ENCODE measurements at regions not wholly inside any gene's neighbourhood (a gene's known extent, or its start where the extent isn't known, plus 50 kb on each side); places are given as distances from the start of the nearest gene placed in this dataset.
"Not testable (repeated sequence)": the region's sequence is repeated elsewhere in the genome, so short reads cannot be mapped to it uniquely, and the experiment has no call there.

DNA sequence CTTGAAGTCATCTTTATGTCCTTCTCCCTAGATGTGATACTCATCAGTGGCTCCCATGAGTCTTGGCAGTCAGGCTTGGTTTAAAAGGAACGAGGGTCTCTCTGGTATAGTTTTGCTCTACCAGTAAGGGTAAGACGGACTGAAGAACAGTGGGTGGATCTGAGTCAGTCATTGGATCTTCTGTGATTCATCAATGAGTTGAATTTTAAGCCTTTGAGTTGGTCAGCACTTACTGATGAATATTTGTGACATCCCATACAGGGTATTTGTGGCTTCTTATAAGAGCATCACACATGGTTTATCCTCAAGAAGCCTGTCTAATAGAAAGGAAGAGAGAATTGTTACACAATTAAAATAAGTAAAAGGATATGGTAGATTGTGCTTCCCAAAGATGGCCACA lies 87.3 kb upstream of the NAMPT start:
- peak; percentile 44 to 51 for ATAC-seq

DNA sequence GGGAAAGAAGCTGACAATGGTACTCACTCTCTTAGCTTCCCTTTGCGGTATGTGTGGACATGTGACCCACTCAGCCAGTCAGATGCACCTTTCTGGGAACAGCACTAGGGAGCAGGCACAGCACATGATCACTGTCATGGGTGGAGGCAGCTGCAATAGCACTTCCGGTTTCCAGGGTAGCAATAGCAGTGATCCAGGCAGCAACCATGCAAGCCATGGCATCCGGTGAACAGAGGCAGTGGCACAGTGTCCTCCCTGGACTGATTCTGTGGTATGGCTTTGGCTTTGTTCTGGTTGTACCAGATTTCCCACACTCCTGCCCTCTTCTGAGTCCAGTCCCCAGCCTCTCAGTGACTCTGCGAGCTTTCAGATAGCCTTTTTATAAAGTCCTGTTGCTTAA lies 86.8 kb upstream of the NAMPT start:
- ATAC-seq: no peak

DNA sequence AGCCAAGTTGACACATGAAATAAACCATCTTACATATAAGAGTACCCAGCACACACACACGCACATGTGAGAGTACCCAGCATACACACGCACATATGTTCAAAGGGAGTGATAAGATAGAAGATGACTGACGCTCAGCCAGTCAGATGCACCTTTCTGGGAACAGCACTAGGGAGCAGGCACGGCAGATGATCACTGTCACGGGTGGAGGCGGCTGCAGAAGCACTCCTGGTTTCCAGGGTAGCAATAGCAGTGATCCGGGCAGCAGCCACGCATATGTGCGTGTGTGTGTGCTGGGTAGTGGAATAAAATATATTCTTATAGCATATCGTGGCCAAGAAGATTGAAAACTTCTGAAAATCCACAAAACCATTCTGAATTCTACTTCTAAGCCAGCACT lies 85.8 kb upstream of the NAMPT start:
- ATAC-seq: no peak

DNA sequence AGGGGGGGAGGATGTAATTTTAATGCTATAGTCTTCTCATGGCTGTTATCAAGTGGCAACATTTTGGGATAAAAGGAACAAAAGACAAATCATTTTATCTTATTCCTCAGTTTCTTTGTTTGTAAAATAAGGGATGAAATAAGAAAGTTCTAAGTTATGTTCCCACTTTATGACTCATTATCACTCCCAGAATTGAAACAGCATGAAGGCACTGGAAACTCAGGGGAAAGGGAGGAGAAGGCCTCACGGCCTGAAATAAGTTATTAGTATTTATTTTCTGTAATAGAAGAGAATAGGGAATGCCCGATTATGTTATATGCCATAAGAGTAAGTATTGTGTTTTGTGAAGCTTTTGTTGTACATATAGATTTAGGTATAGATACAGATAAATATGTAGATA lies 85.0 kb upstream of the NAMPT start:
- ATAC-seq: no peak

DNA sequence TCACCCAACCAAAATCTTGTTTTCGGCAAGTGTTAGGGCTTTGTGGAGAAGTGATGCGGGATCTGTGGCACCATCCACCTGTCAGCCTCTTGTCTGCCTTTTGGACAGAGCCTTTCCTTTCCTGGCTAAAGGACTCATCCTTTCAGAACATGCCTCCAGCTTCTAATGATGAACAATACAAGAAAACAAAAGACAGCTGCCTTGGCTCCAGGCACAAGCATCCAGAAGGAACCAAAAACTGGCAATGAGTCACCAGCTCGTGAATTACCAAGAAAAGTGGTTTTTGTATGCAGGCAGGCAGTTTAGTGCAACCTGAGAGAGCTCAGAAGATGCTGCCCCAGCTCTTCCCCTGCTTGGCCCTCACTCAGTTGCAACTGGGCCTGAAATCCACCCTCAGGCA lies 84.6 kb upstream of the NAMPT start:
- ATAC-seq: no peak

DNA sequence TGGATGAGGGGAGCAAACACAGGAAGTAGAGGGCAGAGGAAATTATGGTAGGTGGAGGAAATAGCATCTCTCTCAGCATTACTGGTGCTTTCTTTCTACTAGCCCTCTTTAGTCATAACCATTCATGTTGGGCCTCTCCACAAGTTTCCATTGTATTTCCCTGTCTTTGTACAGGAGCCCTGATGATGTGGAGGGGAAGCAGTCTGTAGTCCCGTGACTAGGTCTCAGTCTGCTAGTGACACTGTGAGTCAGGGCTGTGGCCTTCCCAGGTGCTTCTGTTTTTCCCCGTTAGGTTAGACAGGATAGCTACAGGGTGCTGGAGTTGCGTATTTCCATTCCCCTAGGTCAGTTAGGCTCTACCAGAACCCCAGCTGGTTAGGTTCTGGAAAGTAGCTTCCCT lies 82.9 kb upstream of the NAMPT start:
- ATAC-seq: peak; percentile 27 to 30

DNA sequence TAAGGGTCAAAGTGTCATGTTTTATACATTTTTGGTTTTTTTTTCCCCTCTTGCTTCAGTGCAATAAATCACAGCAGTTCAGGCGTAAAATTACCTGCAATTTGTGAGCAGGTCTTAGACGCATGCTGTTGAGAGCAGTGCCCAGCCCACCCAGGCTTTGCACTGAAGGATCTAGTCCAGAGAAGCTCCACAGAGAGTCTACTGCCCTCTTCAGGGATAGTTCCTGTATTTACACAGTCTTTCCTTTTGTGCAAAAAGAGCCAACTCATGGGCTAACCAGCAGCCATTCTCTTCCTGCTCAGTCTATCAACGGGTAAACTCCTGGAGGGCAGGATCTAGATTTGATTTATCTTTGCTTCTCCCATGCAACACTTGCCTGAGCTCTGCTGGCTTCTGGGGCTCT lies 82.2 kb upstream of the NAMPT start:
- ATAC-seq: no peak

DNA sequence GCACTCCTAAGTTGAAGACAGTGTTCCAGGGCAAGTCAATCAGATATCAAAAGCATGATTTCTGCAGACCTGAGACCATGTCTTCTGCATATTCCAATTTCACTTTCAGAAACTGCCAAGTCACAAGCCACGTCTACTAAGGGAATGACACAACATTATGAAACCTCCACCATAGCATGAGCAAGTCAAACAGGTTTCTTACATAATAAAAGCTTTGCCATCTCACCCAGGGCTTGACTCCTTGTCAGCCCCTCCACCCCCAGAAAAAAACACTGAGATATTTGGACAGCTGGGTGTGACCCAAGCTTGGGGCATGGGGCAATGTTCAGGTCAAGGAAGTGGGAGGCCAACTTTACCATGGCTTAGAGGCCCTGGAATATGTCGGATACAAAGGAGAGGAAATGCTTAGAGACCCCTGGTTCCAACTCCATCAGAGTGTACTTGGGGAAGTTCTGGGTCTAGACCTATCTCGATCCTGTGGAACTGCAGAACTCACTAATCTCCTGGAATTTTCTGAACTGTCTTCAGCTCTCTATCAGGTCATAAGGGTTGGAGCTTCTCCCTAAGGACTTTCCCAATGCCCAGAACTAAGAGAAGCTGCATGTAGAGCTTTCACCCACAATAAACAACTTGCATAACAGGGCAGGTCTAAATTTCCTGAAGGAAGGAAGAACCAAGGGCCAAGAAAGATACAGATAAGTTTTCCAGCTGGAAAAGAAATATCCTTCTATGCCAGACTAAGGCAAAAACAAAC lies 80.6 kb upstream of the NAMPT start:
- peak; percentile 93 to 94 for ATAC-seq

DNA sequence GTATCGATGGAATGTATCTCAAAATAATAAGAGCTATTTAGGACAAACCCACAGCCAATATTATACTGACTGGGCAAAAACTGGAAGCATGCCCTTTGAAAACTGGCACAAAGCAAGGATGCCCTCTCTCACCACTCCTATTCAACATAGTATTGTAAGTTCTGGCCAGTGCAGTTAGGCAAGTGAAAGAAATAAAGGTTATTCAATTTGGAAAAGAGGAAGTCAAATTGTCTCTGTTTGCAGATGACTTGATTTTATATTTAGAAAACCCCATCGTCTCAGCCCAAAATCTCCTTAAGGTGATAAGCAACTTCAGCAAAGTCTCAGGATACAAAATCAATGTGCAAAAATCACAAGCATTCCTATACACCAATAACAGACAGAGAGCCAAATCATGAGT lies 77.7 kb upstream of the NAMPT start:
- ATAC-seq: not testable (repeated sequence)

DNA sequence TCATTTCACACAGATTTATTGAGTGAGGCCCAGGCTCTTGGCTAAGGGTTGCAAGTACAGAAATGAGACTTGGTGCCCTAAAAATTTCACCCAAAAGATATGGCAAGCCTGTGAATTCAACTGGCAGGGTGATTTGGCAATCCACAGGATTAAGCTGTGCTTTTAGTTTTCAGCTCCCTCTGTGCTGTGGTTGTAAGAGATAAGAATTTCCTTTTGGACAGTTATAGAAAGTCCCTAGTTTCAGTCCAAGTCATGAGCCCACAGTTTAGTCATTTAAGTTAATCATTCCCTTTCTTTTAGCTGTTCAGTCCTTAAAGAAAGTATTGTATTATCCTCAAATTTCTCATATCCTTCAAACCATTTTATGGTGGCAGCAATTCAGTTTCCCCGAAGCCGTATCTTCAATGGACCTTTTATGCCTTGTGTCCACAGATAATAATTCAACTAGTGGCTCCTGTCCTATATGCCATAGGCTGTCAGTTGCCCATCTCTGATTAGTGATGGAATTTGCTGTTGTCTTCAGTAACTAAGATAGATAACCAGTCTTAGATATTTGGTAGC lies 73.4 kb upstream of the NAMPT start:
- no peak for ATAC-seq

DNA sequence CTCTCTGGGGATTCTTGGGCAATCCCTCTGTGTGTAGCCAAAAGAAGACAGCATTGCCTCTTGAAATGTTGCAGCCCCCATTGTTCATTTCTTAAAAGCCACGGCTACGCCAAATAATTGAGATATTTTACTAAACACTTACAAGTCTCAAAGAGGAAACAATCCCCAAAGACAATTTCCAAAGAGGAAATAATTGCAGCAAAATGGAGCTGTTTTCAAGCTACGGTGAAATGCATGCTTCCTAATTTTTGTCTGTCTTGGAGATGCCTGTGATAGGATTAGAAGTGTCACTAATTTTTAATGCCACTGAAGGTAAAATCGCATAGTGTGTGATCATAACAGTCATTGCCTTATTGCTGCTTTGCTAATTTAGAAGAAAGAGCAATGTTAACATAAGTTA lies 72.9 kb upstream of the NAMPT start:
- no peak for ATAC-seq

DNA sequence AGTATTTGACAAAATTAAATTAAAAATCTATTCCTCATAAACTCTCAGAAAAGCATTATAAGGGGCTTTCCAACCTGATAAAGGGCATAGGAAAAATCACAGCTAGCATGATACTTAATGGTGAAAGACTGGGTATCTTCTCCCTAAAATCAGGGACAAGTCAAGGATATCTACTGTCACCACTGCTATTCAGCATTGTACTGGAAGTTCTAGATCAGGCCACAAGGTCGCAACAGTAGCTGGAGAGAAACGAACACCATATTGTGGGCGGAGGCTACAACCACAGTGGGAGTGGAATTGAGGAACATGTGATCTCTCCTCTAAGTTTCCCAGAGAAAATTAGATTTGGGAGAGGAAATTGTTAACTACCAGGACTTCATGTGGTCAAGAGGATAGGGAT lies 70.0 kb upstream of the NAMPT start:
- ATAC-seq: no peak

DNA sequence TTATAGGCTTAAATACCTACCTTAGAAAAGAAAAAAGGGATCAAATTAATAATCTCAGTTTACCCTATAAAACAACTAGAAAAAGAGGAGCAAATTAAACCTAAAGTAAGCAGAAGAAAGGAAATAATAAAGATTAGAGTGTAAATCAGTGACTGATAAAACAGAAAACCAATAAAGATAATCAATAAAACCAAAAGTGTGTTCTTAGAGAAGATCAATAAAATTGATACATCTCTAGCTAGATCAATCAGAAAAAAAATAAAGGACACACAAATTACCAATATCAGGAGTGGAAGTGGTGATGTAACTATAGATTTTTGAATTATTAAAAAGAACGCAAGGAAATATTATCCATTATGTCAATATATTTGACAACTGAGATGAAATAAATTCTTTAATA lies 69.2 kb upstream of the NAMPT start:
- no peak for ATAC-seq

DNA sequence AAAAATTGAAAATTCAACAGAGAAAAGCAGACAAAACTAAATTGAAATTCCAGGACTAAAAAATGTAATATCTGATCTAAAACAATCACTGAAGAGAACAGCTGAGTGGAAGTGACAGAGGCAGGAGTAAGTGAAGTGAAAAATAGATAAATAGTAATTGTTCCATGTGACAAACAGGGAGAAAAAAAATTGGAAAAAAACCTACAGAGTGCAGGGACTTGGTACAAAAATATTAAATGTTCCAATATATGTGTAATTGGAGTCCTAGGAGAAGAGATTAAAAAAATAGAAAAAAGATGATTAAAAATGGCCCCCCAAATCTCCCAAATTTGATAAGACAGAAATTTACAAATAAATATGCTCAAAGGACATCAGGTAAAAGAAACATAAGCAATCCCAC lies 63.4 kb upstream of the NAMPT start:
- ATAC-seq: no peak

DNA sequence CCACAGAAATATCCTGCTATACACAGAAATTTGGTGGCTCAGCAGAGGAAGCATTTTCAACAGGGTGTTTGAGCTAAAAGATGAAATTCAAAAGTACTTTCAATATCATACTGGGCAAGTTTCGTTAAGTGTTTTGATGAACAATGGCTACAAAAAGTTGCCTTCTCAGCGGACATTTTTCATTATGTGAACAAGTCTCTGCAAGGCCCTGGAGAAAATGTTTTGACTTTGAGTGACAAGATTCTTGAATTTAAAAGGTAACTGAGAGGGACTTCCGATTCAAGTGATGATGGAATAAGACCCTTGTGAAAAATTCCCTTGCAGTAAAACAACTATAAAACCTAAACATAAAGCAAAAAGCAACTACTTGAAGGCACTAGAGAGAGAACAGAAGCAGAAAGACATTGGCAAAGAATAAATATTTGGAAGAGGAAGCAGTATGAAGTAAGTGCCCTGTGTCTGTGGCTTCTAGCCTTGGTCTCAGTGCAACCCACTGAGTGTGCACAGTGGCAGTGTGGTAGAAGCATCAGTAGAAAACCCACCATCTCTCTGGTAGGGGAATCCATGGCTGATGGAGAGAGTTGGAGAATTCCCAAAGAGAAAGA lies 62.5 kb upstream of the NAMPT start:
- ATAC-seq: no peak

DNA sequence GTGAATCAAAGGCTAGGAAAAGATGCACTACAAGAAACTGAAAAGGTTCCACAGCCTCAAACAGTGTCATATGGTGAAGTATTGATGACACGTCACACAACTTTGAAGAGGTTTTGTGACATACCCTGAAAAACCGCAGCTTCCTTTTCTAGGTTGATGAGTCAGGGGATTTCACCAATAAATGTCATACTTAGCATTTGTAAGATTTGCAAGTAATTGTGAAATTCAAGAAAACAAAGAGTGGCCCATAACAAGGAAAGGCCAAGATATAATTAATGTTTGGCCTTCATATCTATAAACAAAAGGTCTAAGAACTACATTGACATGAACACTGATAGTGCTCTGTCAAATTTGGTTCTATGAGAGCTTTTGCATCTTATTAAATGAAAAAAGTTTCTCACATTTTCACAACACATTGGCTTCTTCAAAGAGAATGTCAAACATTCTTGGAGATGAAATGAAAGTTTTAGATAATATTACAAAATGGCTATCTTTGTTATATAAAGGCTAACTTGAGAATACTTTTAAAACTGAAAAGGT lies 62.0 kb upstream of the NAMPT start:
- ATAC-seq: peak; percentile 75

DNA sequence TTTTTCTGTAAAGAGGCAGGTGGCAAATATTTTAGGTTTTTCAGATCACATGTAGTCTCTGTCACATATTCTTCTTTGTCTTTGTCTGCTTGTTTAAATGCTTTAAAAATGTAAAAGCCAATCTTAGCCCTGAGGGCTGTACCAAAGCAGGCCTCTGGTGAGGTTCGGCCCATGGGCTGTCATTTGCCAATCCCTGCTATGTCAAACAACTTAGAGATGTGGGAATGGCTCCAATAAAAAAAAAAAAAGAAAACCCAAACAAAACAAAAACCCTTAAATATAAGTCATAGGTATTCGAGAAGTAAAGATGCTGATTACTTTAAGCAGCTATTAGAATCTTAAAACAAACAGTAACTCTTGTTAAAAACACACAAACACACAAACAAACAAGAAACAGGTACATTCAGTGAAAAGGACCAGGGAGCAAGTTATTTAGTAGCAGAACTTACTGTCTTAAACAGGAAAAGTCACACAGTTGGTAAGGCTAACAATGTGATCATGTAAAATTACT lies 61.4 kb upstream of the NAMPT start:
- ATAC-seq: peak in 1 of 2 donors; percentile 3

DNA sequence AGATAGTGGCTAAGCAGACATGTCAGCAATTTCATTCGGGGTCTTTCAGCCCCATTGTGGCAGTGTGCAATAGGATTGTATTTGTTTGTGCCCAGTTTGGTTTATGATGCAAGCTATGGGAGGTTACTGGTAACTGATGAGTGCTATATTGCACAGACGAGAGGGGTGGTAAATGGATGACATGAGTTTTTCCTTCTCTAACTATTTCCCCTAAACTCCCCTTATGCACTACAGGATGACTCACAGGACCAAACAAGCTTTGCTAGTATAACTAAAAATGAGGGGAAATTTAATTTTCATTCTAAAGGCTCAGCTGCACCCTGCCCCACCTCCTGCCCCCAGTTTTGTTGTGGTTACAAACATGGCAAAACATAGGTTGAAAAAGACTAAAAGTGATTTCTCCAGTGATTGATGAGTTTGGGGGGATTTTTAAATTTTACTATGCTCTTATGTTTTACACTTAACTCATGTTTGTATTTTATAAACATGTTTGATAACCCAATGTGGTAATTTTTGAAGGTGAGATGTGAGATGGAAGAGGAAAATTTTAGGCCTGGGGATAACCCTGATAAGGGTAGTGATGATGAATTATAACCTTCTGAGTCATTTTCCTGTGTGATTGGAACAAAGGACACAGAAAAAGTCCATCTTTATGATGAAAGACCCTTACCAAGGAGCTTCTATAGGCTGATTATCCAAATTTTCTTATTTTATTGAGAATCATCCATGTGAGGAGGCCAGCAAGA lies 60.8 kb upstream of the NAMPT start:
- peak; percentile 73 to 74 for ATAC-seq

DNA sequence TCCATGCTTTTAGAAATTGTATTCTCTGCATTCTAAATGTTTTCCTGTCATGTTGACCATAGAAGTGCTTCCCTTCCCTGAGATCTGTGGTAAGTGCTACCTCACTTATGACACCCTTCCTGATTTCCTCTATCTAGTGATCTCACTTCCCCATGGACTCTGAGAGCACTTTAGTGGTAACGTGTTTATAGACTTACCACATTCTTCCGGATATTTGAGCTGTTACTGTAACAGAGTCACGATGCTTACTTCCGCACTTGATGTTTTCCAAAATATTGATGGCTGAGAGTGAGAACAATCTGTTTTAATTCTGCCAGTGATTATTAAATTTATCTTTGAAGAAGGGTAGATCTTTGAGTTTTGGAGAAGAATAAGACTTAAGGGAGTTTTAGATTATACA lies 60.1 kb upstream of the NAMPT start:
- ATAC-seq: no peak

DNA sequence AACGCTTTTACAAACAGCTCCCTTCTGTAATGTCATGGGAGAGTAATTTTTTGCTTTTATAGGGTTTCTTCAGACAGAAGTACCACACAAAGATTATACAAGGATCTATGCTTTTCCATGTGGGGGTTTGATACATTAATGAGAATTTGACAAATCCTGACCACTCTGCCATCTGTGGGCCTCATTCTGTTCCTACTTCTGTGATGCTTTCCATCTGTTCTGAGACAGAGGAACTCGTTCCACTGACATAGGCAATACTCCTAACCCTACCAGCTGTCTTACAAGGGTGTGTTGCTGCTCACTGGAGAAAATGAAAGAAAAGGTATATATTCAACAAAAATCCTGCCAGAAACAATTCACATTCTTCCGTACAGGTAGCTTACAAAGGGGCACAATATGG lies 59.4 kb upstream of the NAMPT start:
- ATAC-seq: no peak

DNA sequence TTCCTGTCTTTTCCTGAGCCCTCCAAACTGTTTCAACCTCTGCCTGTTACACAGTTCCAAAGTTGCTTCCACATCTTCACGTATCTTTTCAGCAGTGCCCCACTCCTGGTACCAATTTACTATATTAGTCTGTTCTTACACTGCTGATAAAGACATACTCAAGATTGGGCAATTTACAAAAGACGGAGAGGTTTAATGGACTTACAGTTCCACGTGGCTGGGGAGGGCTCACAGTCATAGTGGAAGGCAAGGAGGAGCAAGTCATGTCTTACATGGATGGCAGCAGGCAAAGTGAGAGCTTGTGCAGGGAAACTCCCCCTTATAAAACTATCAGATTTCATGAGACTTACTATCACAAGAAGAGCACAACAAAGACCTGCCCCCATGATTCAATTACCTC lies 57.3 kb upstream of the NAMPT start:
- not testable (repeated sequence) for ATAC-seq

DNA sequence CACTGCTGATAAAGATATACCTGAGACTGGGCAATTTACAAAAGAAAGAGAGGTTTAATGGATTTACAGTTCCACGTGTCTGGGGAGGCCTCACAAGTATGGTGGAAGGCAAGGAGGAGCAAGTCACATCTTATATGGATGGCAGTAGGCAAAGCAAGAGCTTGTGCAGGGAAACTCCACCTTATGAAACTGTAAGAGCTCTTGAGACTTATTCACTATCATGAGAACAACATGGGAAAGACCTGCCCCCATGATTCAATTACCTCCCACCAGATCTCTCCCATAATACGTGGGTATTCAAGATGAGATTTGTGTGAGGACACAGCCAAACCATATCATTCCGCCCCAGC lies 55.4 kb upstream of the NAMPT start:
- ATAC-seq: not testable (repeated sequence)

DNA sequence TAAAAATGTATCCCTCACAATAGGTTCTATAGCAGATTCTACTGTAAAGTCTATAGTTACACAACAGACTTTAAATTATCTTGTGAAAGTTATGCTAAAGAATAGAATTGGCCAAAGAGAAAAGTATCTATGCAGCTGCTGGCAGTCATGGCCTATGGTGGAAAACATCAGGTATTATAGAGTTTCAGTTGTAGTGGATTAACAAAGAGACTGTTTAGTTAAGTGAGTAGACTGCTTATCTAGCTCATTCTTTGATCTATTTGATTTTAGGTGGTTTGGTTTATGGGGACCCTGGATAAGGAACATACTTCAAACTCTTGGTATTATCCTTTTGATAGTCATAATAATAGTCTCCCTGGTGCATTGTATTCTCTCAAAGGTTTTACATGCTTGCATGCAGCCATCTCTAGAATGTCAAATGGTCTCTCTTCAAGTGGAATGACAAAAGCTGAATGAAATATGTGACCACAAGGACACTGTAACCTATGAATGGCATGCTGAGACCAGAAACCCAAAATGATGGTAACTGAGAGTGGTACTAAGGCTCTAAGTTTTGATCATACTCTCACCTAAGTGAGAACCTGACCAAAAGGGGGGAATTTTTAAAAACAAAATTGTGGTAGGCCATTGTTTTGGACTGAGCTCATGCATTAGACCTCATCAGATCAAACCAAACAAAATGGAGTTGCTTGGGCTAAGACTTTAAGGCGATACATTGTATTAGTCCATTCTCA lies 54.9 kb upstream of the NAMPT start:
- ATAC-seq: no peak
